Right lobe of liver (tissue), 4 donors: ENCODE measurements at regions not wholly inside any gene's neighbourhood (a gene's known extent, or its start where the extent isn't known, plus 50 kb on each side); places are given as distances from the start of the nearest gene placed in this dataset.

Experiments used
- POLR2A ChIP-seq: fragments of 450-650 bp; IDR thresholded peaks from one replicate; pipeline ENCODE4 v1.6.1; 2017; ENCODE audit warnings: antibody characterized with exemption, mild to moderate bottlenecking
- TF ChIP-seq, protein P1 (sequence below), 4 donors: fragments of 200-600 bp in 3 of 4; fragments of 450-650 bp in 1 of 4; IDR thresholded peaks; one replicate each; pipeline versions ENCODE4 v1.5.1 to v1.8.0; 2016 to 2022; ENCODE audit warnings: antibody characterized with exemption in 4 of 4, mild to moderate bottlenecking in 2 of 4
- donor health status: DM: no; HTN: no; CAD: no.
- donor health status: DM: no; HTN: no; CAD: no.
- donor health status: DM: no; HTN: yes; CAD: no.

DNA sequence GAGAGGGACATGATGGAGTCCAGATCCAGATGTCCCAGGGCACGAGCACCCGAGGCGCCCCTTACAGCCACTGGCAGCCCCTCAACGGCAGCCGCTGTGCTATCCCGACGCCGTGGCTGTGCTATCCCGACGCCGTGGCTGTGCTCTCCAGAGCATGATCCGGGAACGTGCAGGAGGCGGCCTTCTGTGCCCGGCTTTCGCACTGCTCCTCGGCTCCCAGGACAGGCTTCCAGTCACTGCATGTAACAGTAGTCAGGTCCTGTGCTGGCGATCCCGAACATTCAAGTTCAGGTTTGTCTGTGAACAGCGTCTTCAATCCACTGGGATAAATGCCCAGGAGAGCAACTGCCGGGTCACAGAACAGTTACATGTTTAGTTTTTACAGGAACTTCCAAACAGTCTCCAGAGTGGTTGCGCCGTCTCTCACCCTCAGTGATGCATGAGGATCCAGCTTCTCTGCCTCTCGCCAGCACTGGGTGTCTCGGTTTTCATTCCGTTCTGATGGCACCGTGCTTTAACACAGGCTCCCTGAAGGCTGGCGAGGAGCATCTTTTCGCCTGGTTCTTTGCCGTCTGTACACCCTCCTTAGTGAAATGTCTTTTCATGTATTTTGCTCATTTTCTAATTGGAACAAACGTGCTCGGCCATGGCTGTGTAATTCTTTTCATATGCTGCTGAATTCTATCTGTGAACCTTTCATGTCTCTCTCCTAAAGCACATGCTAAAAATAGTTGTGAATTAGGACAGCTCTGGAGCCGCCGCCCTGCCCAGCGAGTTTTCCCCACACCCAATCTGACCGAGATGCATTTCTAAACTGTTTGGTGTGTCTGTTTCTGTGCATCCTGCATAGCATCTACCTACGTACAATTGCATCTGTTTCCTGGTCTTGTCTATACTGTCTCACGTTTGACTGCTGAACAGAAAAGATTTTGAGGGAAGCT is 72.6 kb upstream of the METRNL start:
- no peak for TF ChIP-seq POLR2A
- TF ChIP-seq, protein P1, sequence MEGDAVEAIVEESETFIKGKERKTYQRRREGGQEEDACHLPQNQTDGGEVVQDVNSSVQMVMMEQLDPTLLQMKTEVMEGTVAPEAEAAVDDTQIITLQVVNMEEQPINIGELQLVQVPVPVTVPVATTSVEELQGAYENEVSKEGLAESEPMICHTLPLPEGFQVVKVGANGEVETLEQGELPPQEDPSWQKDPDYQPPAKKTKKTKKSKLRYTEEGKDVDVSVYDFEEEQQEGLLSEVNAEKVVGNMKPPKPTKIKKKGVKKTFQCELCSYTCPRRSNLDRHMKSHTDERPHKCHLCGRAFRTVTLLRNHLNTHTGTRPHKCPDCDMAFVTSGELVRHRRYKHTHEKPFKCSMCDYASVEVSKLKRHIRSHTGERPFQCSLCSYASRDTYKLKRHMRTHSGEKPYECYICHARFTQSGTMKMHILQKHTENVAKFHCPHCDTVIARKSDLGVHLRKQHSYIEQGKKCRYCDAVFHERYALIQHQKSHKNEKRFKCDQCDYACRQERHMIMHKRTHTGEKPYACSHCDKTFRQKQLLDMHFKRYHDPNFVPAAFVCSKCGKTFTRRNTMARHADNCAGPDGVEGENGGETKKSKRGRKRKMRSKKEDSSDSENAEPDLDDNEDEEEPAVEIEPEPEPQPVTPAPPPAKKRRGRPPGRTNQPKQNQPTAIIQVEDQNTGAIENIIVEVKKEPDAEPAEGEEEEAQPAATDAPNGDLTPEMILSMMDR (IDR thresholded peaks at IDR 0.05) = no peak
